Right lobe of liver (tissue), 6 donors: ENCODE measurements at regions not wholly inside any gene's neighbourhood (a gene's known extent, or its start where the extent isn't known, plus 50 kb on each side); places are given as distances from the start of the nearest gene placed in this dataset.

ENCODE experiments used
- ATAC-seq, 4 donors: fragments of 200-7000 bp; cut with Tn5 transposase; one replicate each; pipeline ENCODE4 v1.9.1; 2020; ENCODE audit warnings: mild to moderate bottlenecking in 4 of 4, moderate library complexity in 4 of 4
- DNase-seq, 3 donors: peaks; one replicate each; pipeline ENCODE4 v3.0.0-alpha.2; 2020
- H3K27ac ChIP-seq, 3 donors: fragments of 200-600 bp; one replicate each; pipeline ENCODE4 v1.8.0; 2022
- H3K27me3 ChIP-seq, 2 donors: fragments of 200-600 bp; one replicate each; pipeline ENCODE4 v1.8.0; 2022
- H3K36me3 ChIP-seq, 4 donors: fragments of 200-600 bp; sonication (generic) in 1 of 4; one replicate each; pipeline versions ENCODE4 v1.5.1 to v1.8.0; 2017 to 2022; ENCODE audit warnings: control low read depth in 1 of 4
- H3K4me1 ChIP-seq, 4 donors: fragments of 200-600 bp; sonication (generic) in 1 of 4; one replicate each; pipeline versions ENCODE4 v1.5.1 to v1.8.0; 2017 to 2022; ENCODE audit warnings: control low read depth in 1 of 4
- H3K4me3 ChIP-seq, 3 donors: fragments of 200-600 bp; one replicate each; pipeline ENCODE4 v1.8.0; 2022
- H3K9me3 ChIP-seq, 4 donors: fragments of 200-600 bp; sonication (generic) in 1 of 4; one replicate each; pipeline versions ENCODE4 v1.5.1 to v1.8.0; 2017 to 2022; ENCODE audit warnings: control low read depth in 1 of 4
- CTCF ChIP-seq, 4 donors: fragments of 200-600 bp in 3 of 4; fragments of 450-650 bp in 1 of 4; IDR thresholded peaks; one replicate each; pipeline versions ENCODE4 v1.5.1 to v1.8.0; 2016 to 2022; ENCODE audit warnings: antibody characterized with exemption in 4 of 4, mild to moderate bottlenecking in 2 of 4
- POLR2A ChIP-seq: fragments of 450-650 bp; IDR thresholded peaks from one replicate; pipeline ENCODE4 v1.6.1; 2017; ENCODE audit warnings: antibody characterized with exemption, mild to moderate bottlenecking
- WGBS: methylation state at CpG from one replicate; pipeline ENCODE4 v1.1.6; 2018; ENCODE audit warnings: low coverage, low lambda C conversion rate; ENCODE audit not compliant: insufficient coverage; ENCODE audit errors: missing lambda C conversion rate; 5-methylcytosine and 5-hydroxymethylcytosine counted together
- intact Hi-C, 2 donors: fragments of 100-400 bp; cut with DNase I; formaldehyde crosslinking; loops; one replicate each; pipeline versions ENCODE4 v1.11.2 to v1.14.1; 2022
- donor health status: DM: no; HTN: yes; CAD: no.
- donor health status: DM: no; HTN: no; CAD: no.
- donor health status: DM: no; HTN: no; CAD: no.
- donor health status: DM: no; HTN: yes; CAD: no.
- donor health status: DM: no; HTN: yes; CAD: no.

GRCh38 chr15:92266796-92267685 is 126.6 kb upstream of the ST8SIA2 start:
- DNase-seq (no peak), ATAC-seq (no peak)
- Histone ChIP-seq H3K27me3 (no peaks in the 10 kb centered on the region), H3K9me3 (peaks cover 0 to 3% (median 0%) of the 10 kb centered on the region in 4 donors), H3K27ac (no peak overlapping the region), H3K4me1 (no peaks in the 10 kb centered on the region), H3K36me3 (no peaks in the 10 kb centered on the region), H3K4me3 (no peak overlapping the region)
- 31% methylated on average over 14 of the region's 14 CpGs for WGBS
- TF ChIP-seq CTCF (IDR thresholded peaks at IDR 0.05) (no peak), POLR2A (no peak)
- intact Hi-C loops = no loop called here

- H3K4me1 ChIP-seq = no peaks in the 10 kb centered on the region
- no peak for ATAC-seq
- H3K27ac ChIP-seq = no peak overlapping the region
- H3K27me3 ChIP-seq = no peaks in the 10 kb centered on the region
- intact Hi-C loops = no loop called here
- no peak for TF ChIP-seq POLR2A
- no peak for TF ChIP-seq CTCF (IDR thresholded peaks at IDR 0.05)
- no peak overlapping the region for H3K4me3 ChIP-seq
- no peaks in the 10 kb centered on the region for H3K9me3 ChIP-seq
- 61% methylated on average over 3 of the region's 3 CpGs for WGBS
- DNase-seq = no peak
- H3K36me3 ChIP-seq = no peaks in the 10 kb centered on the region
These were observed 124.8 kb upstream of the ST8SIA2 start for GRCh38 chr15:92268900-92269299.

- 56% methylated on average over 1 of the region's 1 CpG for WGBS
- intact Hi-C loops = no loop called here
- no peak overlapping the region for H3K4me3 ChIP-seq
- H3K36me3 ChIP-seq = no peaks in the 10 kb centered on the region
- no peaks in the 10 kb centered on the region for H3K4me1 ChIP-seq
- TF ChIP-seq POLR2A = no peak
- no peak for TF ChIP-seq CTCF (IDR thresholded peaks at IDR 0.05)
- DNase-seq (no peak), ATAC-seq (no peak)
- no peak overlapping the region for H3K27ac ChIP-seq
- no peaks in the 10 kb centered on the region for H3K27me3 ChIP-seq
- H3K9me3 ChIP-seq = no peaks in the 10 kb centered on the region
These were observed 122.5 kb upstream of the ST8SIA2 start for GRCh38 chr15:92271179-92271578.

- no peaks in the 10 kb centered on the region for H3K36me3 ChIP-seq
- H3K4me3 ChIP-seq = no peak overlapping the region
- ATAC-seq = no peak
- WGBS = no CpG with 5 or more reads among the region's 1 CpG
- H3K9me3 ChIP-seq = no peaks in the 10 kb centered on the region
- H3K4me1 ChIP-seq = no peaks in the 10 kb centered on the region
- intact Hi-C loops = no loop called here
- no peak for TF ChIP-seq CTCF (IDR thresholded peaks at IDR 0.05)
- no peak for TF ChIP-seq POLR2A
- no peak overlapping the region for H3K27ac ChIP-seq
- no peaks in the 10 kb centered on the region for H3K27me3 ChIP-seq
- DNase-seq = no peak
These were observed 121.6 kb upstream of the ST8SIA2 start for GRCh38 chr15:92272106-92272505.
